MM.1S (cell line): ENCODE measurements at regions not wholly inside any gene's neighbourhood (a gene's known extent, or its start where the extent isn't known, plus 50 kb on each side); places are given as distances from the start of the nearest gene placed in this dataset.

Experiments
- EZH2 ChIP-seq: fragments of 300-600 bp; sonication (generic); optimal IDR thresholded peaks from 2 replicates; pipeline ENCODE3; 2017; ENCODE audit warnings: low read depth, mild to moderate bottlenecking, antibody characterized with exemption, low read length, mixed read lengths
- EZH2phosphoT487 ChIP-seq: fragments of 300-600 bp; sonication (generic); IDR thresholded peaks from 2 replicates; pipeline ENCODE4 v1.6.1; 2018; ENCODE audit warnings: antibody characterized with exemption, low read length
- TF ChIP-seq, protein P1 (sequence below): fragments of 300-600 bp; sonication (generic); IDR thresholded peaks from 2 replicates; pipeline ENCODE4 v1.5.1; 2016; ENCODE audit warnings: antibody characterized with exemption, low read length, mixed read lengths

- TF ChIP-seq, protein P1, sequence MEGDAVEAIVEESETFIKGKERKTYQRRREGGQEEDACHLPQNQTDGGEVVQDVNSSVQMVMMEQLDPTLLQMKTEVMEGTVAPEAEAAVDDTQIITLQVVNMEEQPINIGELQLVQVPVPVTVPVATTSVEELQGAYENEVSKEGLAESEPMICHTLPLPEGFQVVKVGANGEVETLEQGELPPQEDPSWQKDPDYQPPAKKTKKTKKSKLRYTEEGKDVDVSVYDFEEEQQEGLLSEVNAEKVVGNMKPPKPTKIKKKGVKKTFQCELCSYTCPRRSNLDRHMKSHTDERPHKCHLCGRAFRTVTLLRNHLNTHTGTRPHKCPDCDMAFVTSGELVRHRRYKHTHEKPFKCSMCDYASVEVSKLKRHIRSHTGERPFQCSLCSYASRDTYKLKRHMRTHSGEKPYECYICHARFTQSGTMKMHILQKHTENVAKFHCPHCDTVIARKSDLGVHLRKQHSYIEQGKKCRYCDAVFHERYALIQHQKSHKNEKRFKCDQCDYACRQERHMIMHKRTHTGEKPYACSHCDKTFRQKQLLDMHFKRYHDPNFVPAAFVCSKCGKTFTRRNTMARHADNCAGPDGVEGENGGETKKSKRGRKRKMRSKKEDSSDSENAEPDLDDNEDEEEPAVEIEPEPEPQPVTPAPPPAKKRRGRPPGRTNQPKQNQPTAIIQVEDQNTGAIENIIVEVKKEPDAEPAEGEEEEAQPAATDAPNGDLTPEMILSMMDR = no peak
- no peak for TF ChIP-seq EZH2
- TF ChIP-seq EZH2phosphoT487 = no peak
These were observed 346.9 kb downstream of the MYCN start for GRCh38 chr2:16287281-16287680.
